Nephron (organoid): ENCODE measurements at regions not wholly inside any gene's neighbourhood (a gene's known extent, or its start where the extent isn't known, plus 50 kb on each side); places are given as distances from the start of the nearest gene placed in this dataset.

Experiments
- H3K27ac Mint-ChIP-seq, 3 experiments: 2 replicates each; pipeline ENCODE4 v1.8.0; 2020; ENCODE audit warnings: mixed read lengths in 3 of 3, mild to moderate bottlenecking in 2 of 3, moderate library complexity in 1 of 3
- H3K27me3 Mint-ChIP-seq: 2 replicates; pipeline ENCODE4 v1.8.0; 2021; ENCODE audit warnings: low read depth, mild to moderate bottlenecking, moderate library complexity, mixed read lengths
- H3K36me3 Mint-ChIP-seq: 2 replicates; pipeline ENCODE4 v1.8.0; 2020; ENCODE audit warnings: low read depth, mixed read lengths
- H3K4me1 Mint-ChIP-seq: 2 replicates; pipeline ENCODE4 v1.8.0; 2020; ENCODE audit warnings: mixed read lengths
- H3K4me3 Mint-ChIP-seq, 3 experiments: 2 replicates each; pipeline ENCODE4 v1.8.0; 2020; ENCODE audit warnings: mild to moderate bottlenecking in 3 of 3, mixed read lengths in 3 of 3, moderate library complexity in 2 of 3
- H3K9me3 Mint-ChIP-seq: 2 replicates; pipeline ENCODE4 v1.8.0; 2020; ENCODE audit warnings: mixed read lengths
- CTCF ChIP-seq, 3 experiments: fragments of 200-600 bp; sonication (generic); IDR thresholded peaks; one replicate each; pipeline ENCODE4 v1.5.0; 2021; ENCODE audit warnings: antibody characterized with exemption in 3 of 3; ENCODE audit not compliant: unreplicated experiment in 3 of 3

- Mint-ChIP-seq H3K27ac (no peak overlapping the region), H3K9me3 (peaks cover 2% of the 10 kb centered on the region), H3K36me3 (no peaks in the 10 kb centered on the region), H3K4me1 (peaks cover 38% of the 10 kb centered on the region), H3K27me3 (peaks cover 12% of the 10 kb centered on the region), H3K4me3 (no peak overlapping the region)
- no peak for TF ChIP-seq CTCF (IDR thresholded peaks at IDR 0.05; ENCODE audit: unreplicated experiment in 3 of 3)
Observed at GRCh38 chr9:129247285-129248153, 69.5 kb upstream of the IER5L start.

- no peak overlapping the region for H3K4me3 Mint-ChIP-seq
- H3K36me3 Mint-ChIP-seq, result no peaks in the 10 kb centered on the region
- TF ChIP-seq CTCF (IDR thresholded peaks at IDR 0.05; ENCODE audit: unreplicated experiment in 3 of 3), result no peak
- peaks cover 35% of the 10 kb centered on the region for H3K4me1 Mint-ChIP-seq
- peaks cover 21% of the 10 kb centered on the region for H3K27me3 Mint-ChIP-seq
- H3K27ac Mint-ChIP-seq, result peak overlapping the region in 1 of 3 experiments; percentile 77
- peaks cover 2% of the 10 kb centered on the region for H3K9me3 Mint-ChIP-seq
Observed at GRCh38 chr9:129245276-129245675, 67.2 kb upstream of the IER5L start.

- Mint-ChIP-seq H3K4me1 (peaks cover 35% of the 10 kb centered on the region), H3K27me3 (peaks cover 21% of the 10 kb centered on the region), H3K4me3 (no peak overlapping the region), H3K9me3 (no peaks in the 10 kb centered on the region), H3K36me3 (no peaks in the 10 kb centered on the region), H3K27ac (peak overlapping the region in 1 of 3 experiments; percentile 63)
- TF ChIP-seq CTCF (IDR thresholded peaks at IDR 0.05; ENCODE audit: unreplicated experiment in 3 of 3), result no peak
Observed at GRCh38 chr9:129242971-129243561, 65.0 kb upstream of the IER5L start.

- Mint-ChIP-seq H3K36me3 (no peaks in the 10 kb centered on the region), H3K9me3 (no peaks in the 10 kb centered on the region), H3K4me1 (peaks cover 35% of the 10 kb centered on the region), H3K4me3 (no peak overlapping the region), H3K27ac (peak overlapping the region in 2 of 3 experiments; percentile 63 to 72), H3K27me3 (peaks cover 25% of the 10 kb centered on the region)
- TF ChIP-seq CTCF (IDR thresholded peaks at IDR 0.05; ENCODE audit: unreplicated experiment in 3 of 3), result no peak
Observed at GRCh38 chr9:129242191-129242941, 64.3 kb upstream of the IER5L start.

- H3K4me1 Mint-ChIP-seq, result peaks cover 35% of the 10 kb centered on the region
- TF ChIP-seq CTCF (IDR thresholded peaks at IDR 0.05; ENCODE audit: unreplicated experiment in 3 of 3), result no peak
- H3K9me3 Mint-ChIP-seq, result no peaks in the 10 kb centered on the region
- no peaks in the 10 kb centered on the region for H3K36me3 Mint-ChIP-seq
- H3K4me3 Mint-ChIP-seq, result no peak overlapping the region
- H3K27ac Mint-ChIP-seq, result no peak overlapping the region
- H3K27me3 Mint-ChIP-seq, result peaks cover 29% of the 10 kb centered on the region
Observed at GRCh38 chr9:129241725-129242124, 63.7 kb upstream of the IER5L start.
